OCI-LY1 (cell line): ENCODE measurements at regions not wholly inside any gene's neighbourhood (a gene's known extent, or its start where the extent isn't known, plus 50 kb on each side); places are given as distances from the start of the nearest gene placed in this dataset.

Source experiments
- H2AFZ ChIP-seq: fragments of 200-600 bp; sonication (generic), shearing (Covaris generic); 2 replicates; pipeline ENCODE4 v1.6.0; 2014; ENCODE audit warnings: antibody characterized with exemption, mild to moderate bottlenecking, low read length
- H3F3A ChIP-seq: fragments of 200-600 bp; sonication (generic), shearing (Covaris generic); 2 replicates; pipeline ENCODE4 v1.6.0; 2014; ENCODE audit warnings: mild to moderate bottlenecking, antibody characterized with exemption, low read length, moderate library complexity; ENCODE audit not compliant: insufficient read depth
- H3K27ac ChIP-seq: fragments of 200-600 bp; sonication (generic); 2 replicates; pipeline ENCODE4 v1.5.1; 2014; ENCODE audit warnings: low read length, mixed run types, mild to moderate bottlenecking, low read depth; ENCODE audit not compliant: poor library complexity, severe bottlenecking
- H3K27me3 ChIP-seq: fragments of 200-600 bp; sonication (generic); 2 replicates; pipeline ENCODE4 v1.6.0; 2014; ENCODE audit warnings: antibody characterized with exemption, mild to moderate bottlenecking, low read length, moderate library complexity; ENCODE audit not compliant: insufficient read depth
- H3K36me3 ChIP-seq: fragments of 200-600 bp; sonication (generic); 2 replicates; pipeline ENCODE4 v1.6.1; 2014; ENCODE audit warnings: mild to moderate bottlenecking, antibody characterized with exemption, low read length, moderate library complexity, mixed read lengths; ENCODE audit not compliant: insufficient read depth
- H3K4me1 ChIP-seq: fragments of 200-600 bp; sonication (generic); 2 replicates; pipeline ENCODE4 v1.5.1; 2014; ENCODE audit warnings: mild to moderate bottlenecking, low read length, moderate library complexity; ENCODE audit not compliant: insufficient read depth, severe bottlenecking
- H3K4me2 ChIP-seq: fragments of 200-600 bp; sonication (generic), shearing (Covaris generic); 2 replicates; pipeline ENCODE4 v1.6.1; 2014; ENCODE audit warnings: low read length
- H3K4me3 ChIP-seq: fragments of 200-600 bp; sonication (generic); 2 replicates; pipeline ENCODE4 v1.5.1; 2014; ENCODE audit warnings: low read length, low read depth, mild to moderate bottlenecking, mixed read lengths; ENCODE audit not compliant: poor library complexity, severe bottlenecking
- H3K79me2 ChIP-seq: fragments of 200-600 bp; shearing (Covaris generic); 2 replicates; pipeline ENCODE4 v1.6.1; 2016; ENCODE audit warnings: mixed run types, low read length, mixed read lengths; ENCODE audit not compliant: insufficient read depth
- H3K9ac ChIP-seq: fragments of 200-600 bp; sonication (generic), shearing (Covaris generic); 2 replicates; pipeline ENCODE4 v1.6.1; 2014; ENCODE audit warnings: mild to moderate bottlenecking, low read length, mixed read lengths
- H3K9me2 ChIP-seq: fragments of 200-600 bp; sonication (generic), shearing (Covaris generic); 2 replicates; pipeline ENCODE4 v1.6.1; 2014; ENCODE audit warnings: low read depth, mild to moderate bottlenecking, low read length, mixed read lengths
- H3K9me3 ChIP-seq: fragments of 200-600 bp; shearing (Covaris generic); 2 replicates; pipeline ENCODE4 v1.6.1; 2014; ENCODE audit warnings: low read length, mixed read lengths
- H4K20me1 ChIP-seq: fragments of 200-600 bp; sonication (generic), shearing (Covaris generic); 2 replicates; pipeline ENCODE4 v1.6.0; 2016; ENCODE audit warnings: mild to moderate bottlenecking, low read length; ENCODE audit not compliant: insufficient read depth
- CTCF ChIP-seq: fragments of 200-600 bp; sonication (generic), shearing (Covaris generic); IDR thresholded peaks from 2 replicates; pipeline ENCODE4 v1.5.1; 2017; ENCODE audit warnings: mild to moderate bottlenecking, antibody characterized with exemption, low read length, moderate library complexity, mixed read lengths
- EZH2 ChIP-seq: fragments of 200-600 bp; sonication (generic), shearing (Covaris generic); IDR thresholded peaks from 2 replicates; pipeline ENCODE4 v1.8.0; 2017; ENCODE audit warnings: borderline replicate concordance, mixed run types, mild to moderate bottlenecking, antibody characterized with exemption, low read length, moderate library complexity, mixed read lengths

DNA sequence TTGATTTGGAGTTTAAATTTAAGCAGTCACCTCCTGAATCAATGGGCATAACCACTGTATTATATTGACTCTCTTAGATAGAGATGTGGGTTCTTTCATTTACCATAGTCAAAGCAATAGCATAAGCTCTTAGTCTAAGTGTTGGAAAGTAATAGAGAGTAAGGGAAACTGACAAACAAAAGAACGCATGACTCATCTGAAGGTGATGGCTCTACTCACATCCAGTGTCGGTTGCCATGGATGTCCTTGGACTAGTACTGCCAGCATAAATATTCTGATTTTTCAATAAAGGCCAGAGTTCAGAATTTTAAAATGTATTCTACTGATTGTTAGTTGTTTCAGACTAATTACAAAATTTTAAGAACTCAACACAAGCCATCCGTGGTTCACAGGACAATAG, 444.9 kb upstream of the DDI1 start:
- H3K4me2 ChIP-seq, result no peak overlapping the region
- H3K4me3 ChIP-seq, result no peak overlapping the region
- no peaks in the 10 kb centered on the region for H3K79me2 ChIP-seq
- no peaks in the 10 kb centered on the region for H3K27me3 ChIP-seq
- no peak overlapping the region for H2AFZ ChIP-seq
- no peak overlapping the region for H3K27ac ChIP-seq
- no peaks in the 10 kb centered on the region for H3K4me1 ChIP-seq
- no peaks in the 10 kb centered on the region for H3K9me3 ChIP-seq
- TF ChIP-seq EZH2 (no peak), CTCF (no peak)
- H3K9me2 ChIP-seq, result no peaks in the 10 kb centered on the region
- no peaks in the 10 kb centered on the region for H3K36me3 ChIP-seq
- H4K20me1 ChIP-seq, result no peaks in the 10 kb centered on the region
- no peak overlapping the region for H3K9ac ChIP-seq
- H3F3A ChIP-seq, result no peaks in the 10 kb centered on the region

GRCh38 chr11:103594283-103594682, 442.2 kb upstream of the DDI1 start:
- no peaks in the 10 kb centered on the region for H4K20me1 ChIP-seq
- H3K9ac ChIP-seq, result no peak overlapping the region
- no peak overlapping the region for H2AFZ ChIP-seq
- H3K27me3 ChIP-seq, result no peaks in the 10 kb centered on the region
- no peak overlapping the region for H3K4me2 ChIP-seq
- no peak for TF ChIP-seq CTCF
- no peak for TF ChIP-seq EZH2
- H3F3A ChIP-seq, result no peaks in the 10 kb centered on the region
- no peaks in the 10 kb centered on the region for H3K79me2 ChIP-seq
- H3K9me2 ChIP-seq, result no peaks in the 10 kb centered on the region
- no peak overlapping the region for H3K27ac ChIP-seq
- H3K4me3 ChIP-seq, result no peak overlapping the region
- no peaks in the 10 kb centered on the region for H3K9me3 ChIP-seq
- H3K36me3 ChIP-seq, result no peaks in the 10 kb centered on the region
- H3K4me1 ChIP-seq, result no peaks in the 10 kb centered on the region

DNA sequence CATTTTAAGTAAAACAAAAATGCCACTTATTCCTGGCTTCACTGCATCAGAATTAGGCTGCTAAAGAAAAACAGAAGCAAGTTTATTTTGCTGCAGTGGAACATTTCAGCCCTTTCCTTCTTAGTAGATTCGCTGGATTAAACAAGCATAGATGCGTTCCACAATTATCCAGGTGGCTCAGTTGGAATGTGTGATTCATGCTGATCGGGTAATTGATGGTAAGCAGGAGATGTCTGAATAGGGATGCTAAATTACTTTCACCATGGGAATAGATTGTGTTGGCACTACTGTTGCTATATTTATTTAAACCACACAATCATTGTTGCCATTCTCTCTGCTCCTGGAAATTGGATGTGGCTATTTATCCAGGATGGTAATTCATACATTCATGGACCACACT, 440.1 kb upstream of the DDI1 start:
- Histone ChIP-seq H3K79me2 (no peaks in the 10 kb centered on the region), H2AFZ (no peak overlapping the region), H3K4me1 (no peaks in the 10 kb centered on the region), H3K36me3 (no peaks in the 10 kb centered on the region), H3K9me2 (no peaks in the 10 kb centered on the region), H3K27ac (no peak overlapping the region), H3K4me2 (no peak overlapping the region), H4K20me1 (no peaks in the 10 kb centered on the region), H3K27me3 (no peaks in the 10 kb centered on the region), H3K9ac (no peak overlapping the region), H3F3A (no peaks in the 10 kb centered on the region), H3K4me3 (no peak overlapping the region), H3K9me3 (no peaks in the 10 kb centered on the region)
- TF ChIP-seq EZH2, result no peak
- TF ChIP-seq CTCF, result no peak
